ENCODE measurements at regions not wholly inside any gene's neighbourhood (a gene's known extent, or its start where the extent isn't known, plus 50 kb on each side); places are given as distances from the start of the nearest gene placed in this dataset.
"Not testable (repeated sequence)": the region's sequence is repeated elsewhere in the genome, so short reads cannot be mapped to it uniquely, and the experiment has no call there.

- no peak for DNase-seq (ENCODE audit: low read depth in 3 of 3, low spot score in 2 of 3)
These were observed 712.0 kb downstream of the CETN3 start for GRCh38 chr5:89697581-89697980.

DNA sequence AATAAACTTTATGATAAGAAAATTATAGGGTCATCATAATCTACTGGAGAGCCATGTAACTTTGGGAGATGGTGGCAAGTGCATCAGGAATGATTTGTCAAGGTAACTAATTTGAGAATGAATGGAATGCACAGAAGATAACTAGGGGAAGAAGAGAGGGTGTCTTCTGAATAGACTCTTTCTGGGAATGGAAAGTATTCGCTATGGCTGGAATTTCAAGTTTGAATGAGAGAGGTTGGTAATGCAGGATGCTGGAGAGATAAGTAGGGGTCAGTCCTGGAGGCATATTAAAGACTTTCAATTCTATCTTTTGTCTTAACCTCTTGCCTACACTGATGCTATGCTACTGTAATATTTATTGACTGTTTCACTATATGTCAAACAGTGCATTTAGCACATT, 714.2 kb downstream of the CETN3 start:
- DNase-seq (ENCODE audit: low read depth in 3 of 3, low spot score in 2 of 3), result no peak

DNA sequence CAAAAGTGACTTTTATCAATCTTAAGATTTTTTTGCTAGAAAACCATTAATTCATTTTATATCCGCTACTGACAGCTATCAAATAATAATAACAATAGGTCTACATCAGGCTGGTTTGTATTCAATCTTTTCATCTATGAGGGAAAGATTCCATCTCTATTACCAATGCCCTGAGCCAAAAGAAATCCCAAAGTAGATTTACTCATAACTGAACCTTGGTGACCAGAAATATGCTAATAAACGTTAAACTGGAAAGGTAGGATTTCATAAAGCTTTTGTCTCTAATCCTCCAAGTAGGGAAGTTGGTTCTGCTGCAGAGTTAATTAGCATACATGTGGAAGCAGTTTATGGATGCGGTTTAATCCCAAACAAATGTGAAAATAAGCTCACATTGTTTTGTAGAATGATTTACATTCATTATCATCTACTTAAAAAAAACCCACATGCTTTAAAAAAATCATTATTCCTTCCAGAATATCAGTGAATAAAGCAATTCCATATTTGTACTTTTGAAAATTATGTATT, 715.5 kb downstream of the CETN3 start:
- no peak for DNase-seq (ENCODE audit: low read depth in 3 of 3, low spot score in 2 of 3)

GRCh38 chr5:89690331-89690730, 719.2 kb downstream of the CETN3 start:
- DNase-seq (ENCODE audit: low read depth in 3 of 3, low spot score in 2 of 3), result no peak

- no peak for DNase-seq (ENCODE audit: low read depth in 3 of 3, low spot score in 2 of 3)
These were observed 723.3 kb downstream of the CETN3 start for GRCh38 chr5:89686081-89686765.

DNA sequence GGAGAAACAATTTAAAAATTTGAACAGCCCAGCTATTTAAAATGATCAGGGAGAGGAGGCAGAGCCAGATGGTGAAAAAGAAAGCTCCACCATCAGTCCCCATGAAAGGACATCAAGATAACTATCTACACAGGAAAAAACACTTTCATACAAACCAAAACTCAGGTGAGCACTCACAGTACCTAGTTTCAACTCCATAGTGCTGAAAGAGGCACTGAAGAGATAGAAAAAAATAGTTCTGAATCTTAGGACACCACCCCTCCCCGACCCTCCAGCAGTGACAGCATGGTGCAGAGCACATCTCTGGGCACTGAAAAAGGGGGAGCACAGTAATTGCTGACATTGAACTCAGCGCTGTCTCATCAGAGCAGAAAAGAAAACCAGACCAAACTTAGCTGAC, 732.9 kb downstream of the CETN3 start:
- no peak for DNase-seq (ENCODE audit: low read depth in 3 of 3, low spot score in 2 of 3)

GRCh38 chr5:89673019-89673418, 736.5 kb downstream of the CETN3 start:
- no peak for DNase-seq (ENCODE audit: low read depth in 3 of 3, low spot score in 2 of 3)

DNA sequence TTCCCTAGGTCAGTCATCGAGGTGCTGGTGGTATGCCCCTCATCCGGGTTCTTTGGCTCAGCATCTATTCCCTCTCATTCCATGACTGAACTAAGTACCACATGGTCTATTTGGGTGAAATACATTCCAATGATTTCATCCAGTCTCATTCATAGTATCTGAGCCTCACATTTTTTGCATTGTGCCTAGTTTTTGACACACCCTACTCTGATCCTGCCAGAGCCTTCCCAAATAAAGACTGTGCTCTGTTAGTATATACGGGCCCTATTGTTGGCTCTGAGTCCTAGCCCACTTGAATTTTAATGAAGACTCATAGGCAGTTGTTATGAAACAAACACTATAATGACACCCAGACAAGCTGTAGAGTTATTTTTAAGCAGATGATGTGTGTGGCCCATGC, 740.7 kb downstream of the CETN3 start:
- no peak for DNase-seq (ENCODE audit: low read depth in 3 of 3, low spot score in 2 of 3)

GRCh38 chr5:89662499-89662898, 747.1 kb downstream of the CETN3 start:
- no peak for DNase-seq (ENCODE audit: low read depth in 3 of 3, low spot score in 2 of 3)

- no peak for DNase-seq (ENCODE audit: low read depth in 3 of 3, low spot score in 2 of 3)
These were observed 755.9 kb upstream of the MEF2C start for GRCh38 chr5:89638871-89639270.

GRCh38 chr5:89634176-89634575, 751.2 kb upstream of the MEF2C start:
- not testable (repeated sequence) for DNase-seq (ENCODE audit: low read depth in 3 of 3, low spot score in 2 of 3)

GRCh38 chr5:89630064-89630463, 747.1 kb upstream of the MEF2C start:
- not testable (repeated sequence) for DNase-seq (ENCODE audit: low read depth in 3 of 3, low spot score in 2 of 3)

DNA sequence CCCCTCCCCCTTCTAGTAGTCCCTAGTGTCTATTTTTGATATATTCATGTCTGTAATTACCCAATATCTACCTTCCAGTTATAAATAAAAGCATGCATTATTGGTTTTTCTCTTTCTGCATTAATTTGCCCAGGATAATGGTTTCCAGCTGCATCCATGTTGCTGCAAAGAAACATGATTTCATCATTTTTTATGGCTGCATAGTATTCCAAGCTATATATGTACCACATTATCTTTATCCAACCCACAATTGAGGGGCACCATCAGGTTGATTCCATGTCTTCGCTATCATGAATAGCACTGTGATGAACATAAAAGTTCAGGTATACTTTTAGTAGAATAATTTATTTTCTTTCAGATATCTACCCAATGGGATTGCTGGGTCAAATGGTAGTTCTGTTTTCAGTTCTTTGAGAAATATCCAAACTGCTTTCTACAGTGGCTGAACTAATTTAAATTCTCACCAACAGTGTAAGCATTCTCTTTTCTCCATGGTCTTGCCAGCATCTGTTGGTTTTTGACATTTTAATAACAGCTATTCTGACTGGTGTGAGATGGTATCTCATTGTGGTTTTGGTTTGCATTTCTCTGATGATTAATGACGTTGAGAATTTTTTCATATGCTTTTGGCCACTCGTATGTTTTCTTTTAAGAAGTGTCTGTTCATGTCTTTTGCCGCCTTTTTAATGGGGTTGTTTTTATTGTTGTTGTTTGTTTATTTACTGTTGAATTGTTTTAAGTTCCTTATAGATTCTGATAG, 746.1 kb upstream of the MEF2C start:
- DNase-seq (ENCODE audit: low read depth in 3 of 3, low spot score in 2 of 3), result no peak

- DNase-seq (ENCODE audit: low read depth in 3 of 3, low spot score in 2 of 3), result no peak
These were observed 733.0 kb upstream of the MEF2C start for GRCh38 chr5:89615839-89616518.

- no peak for DNase-seq (ENCODE audit: low read depth in 3 of 3, low spot score in 2 of 3)
These were observed 730.4 kb upstream of the MEF2C start for GRCh38 chr5:89613222-89613956.

DNA sequence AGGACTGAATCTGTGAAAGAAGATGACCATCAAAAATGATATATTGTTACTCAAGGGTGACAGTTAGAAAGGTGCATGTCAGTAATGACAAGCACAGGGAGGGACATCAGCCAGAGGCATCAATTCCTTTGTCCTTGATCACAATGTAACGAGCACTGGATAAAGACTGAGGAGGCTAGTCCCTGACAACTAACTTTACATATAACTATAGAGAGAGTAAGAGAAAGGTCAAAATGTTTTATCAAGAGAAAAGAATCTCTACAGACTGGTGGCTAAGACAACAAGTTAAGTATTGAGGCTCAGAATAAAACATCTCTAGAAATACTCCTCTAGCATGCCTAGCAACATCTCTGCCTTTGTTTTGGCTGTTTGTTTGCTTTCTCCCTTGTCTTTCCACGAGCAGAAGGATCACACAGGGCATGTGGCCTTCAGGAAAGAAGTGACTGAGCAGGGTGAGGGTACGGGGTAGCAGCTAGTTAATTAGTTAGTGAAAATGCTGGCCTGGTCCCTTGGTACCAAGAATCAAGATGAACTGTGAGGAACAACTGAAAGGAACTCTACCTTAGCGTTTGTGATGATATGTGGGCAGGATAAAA, 724.1 kb upstream of the MEF2C start:
- no peak for DNase-seq (ENCODE audit: low read depth in 3 of 3, low spot score in 2 of 3)

- no peak for DNase-seq (ENCODE audit: low read depth in 3 of 3, low spot score in 2 of 3)
These were observed 721.4 kb upstream of the MEF2C start for GRCh38 chr5:89604342-89604741.

DNA sequence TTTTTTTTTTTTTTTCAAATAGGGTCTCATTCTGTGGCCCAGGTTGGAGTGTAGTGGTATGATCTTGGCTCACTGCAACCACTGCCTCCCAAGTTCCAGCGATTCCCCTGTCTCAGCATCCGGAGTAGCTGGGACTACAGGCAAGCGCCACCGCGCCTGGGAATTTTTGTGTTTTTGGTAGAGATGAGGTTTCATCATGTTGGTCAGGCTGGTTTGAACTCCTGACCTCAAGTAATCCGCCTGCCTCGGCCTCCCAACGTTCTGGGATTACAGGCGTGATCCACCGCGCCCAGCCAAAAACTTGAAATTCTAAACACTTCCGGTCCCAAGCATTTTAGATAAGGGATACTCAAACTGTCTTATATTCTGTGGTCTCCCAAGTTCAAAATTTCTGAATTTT, 718.9 kb upstream of the MEF2C start:
- DNase-seq (ENCODE audit: low read depth in 3 of 3, low spot score in 2 of 3), result no peak

DNA sequence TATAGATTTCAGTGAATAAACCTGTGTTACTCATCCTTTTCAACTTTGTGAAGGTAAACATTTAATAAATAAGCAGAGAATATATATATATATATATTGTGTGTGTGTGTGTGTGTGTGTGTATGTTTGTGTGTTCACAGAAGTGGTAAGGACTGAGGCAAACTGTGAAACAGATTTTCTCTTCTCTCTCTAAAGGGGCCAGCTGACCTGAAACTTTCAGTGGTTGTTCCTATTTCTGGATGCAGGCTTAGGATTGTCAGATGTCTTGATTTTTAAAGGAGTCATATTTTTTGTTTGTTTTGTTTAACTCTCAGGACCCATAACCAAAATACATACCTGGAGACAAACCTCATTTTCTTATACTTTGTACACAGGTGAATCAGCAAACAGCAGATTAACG, 714.9 kb upstream of the MEF2C start:
- DNase-seq (ENCODE audit: low read depth in 3 of 3, low spot score in 2 of 3), result no peak

GRCh38 chr5:89596821-89597220, 713.8 kb upstream of the MEF2C start:
- DNase-seq (ENCODE audit: low read depth in 3 of 3, low spot score in 2 of 3), result no peak

- no peak for DNase-seq (ENCODE audit: low read depth in 3 of 3, low spot score in 2 of 3)
These were observed 712.1 kb upstream of the MEF2C start for GRCh38 chr5:89595056-89595455.
